Vagina (tissue), 2 donors: ENCODE measurements at regions not wholly inside any gene's neighbourhood (a gene's known extent, or its start where the extent isn't known, plus 50 kb on each side); places are given as distances from the start of the nearest gene placed in this dataset.

Experiments
- DNase-seq, 2 donors: peaks; one replicate each; pipeline ENCODE4 v3.0.0-alpha.2; 2017; ENCODE audit errors: extremely low spot score in 2 of 2
- H3K27ac ChIP-seq: fragments of 200-600 bp; sonication (generic); one replicate; pipeline ENCODE4 v1.5.1; 2019
- H3K27me3 ChIP-seq: fragments of 200-600 bp; sonication (generic); one replicate; pipeline ENCODE4 v1.5.1; 2019
- H3K36me3 ChIP-seq, 2 donors: fragments of 200-600 bp; sonication (generic); one replicate each; pipeline ENCODE4 v1.5.1; 2017 to 2019
- H3K4me1 ChIP-seq: fragments of 200-600 bp; sonication (generic); one replicate; pipeline ENCODE4 v1.5.1; 2019
- H3K4me3 ChIP-seq, 2 donors: fragments of 200-600 bp; sonication (generic); 1 replicate in 1 of 2; 2 replicates in 1 of 2; pipeline ENCODE4 v1.5.1; 2016 to 2019
- H3K9me3 ChIP-seq: fragments of 200-600 bp; sonication (generic); one replicate; pipeline ENCODE4 v1.5.1; 2019
- POLR2A ChIP-seq, 2 donors: fragments of 450-650 bp; IDR thresholded peaks; one replicate each; pipeline ENCODE4 v1.6.1; 2017; ENCODE audit warnings: antibody characterized with exemption in 2 of 2, mild to moderate bottlenecking in 2 of 2, moderate library complexity in 2 of 2
- POLR2AphosphoS5 ChIP-seq, 2 donors: sonication (generic); formaldehyde crosslinking; IDR thresholded peaks; one replicate each; pipeline ENCODE4 v1.9.0; 2017; ENCODE audit warnings: antibody characterized with exemption in 2 of 2, mild to moderate bottlenecking in 2 of 2, low read depth in 1 of 2; ENCODE audit not compliant: insufficient read depth in 1 of 2
- intact Hi-C: fragments of 100-400 bp; cut with DNase I; formaldehyde crosslinking; loops from one replicate; pipeline ENCODE4 v1.15.1; 2023
- TF ChIP-seq, protein P1 (sequence below), 3 experiments: fragments of 450-650 bp in 2 of 3; fragments of 200-600 bp in 1 of 3; sonication (generic) in 1 of 3; IDR thresholded peaks; one replicate each; pipeline ENCODE4 v1.5.1; 2017 to 2019; ENCODE audit warnings: antibody characterized with exemption in 3 of 3, mild to moderate bottlenecking in 2 of 3, moderate library complexity in 2 of 3

DNA sequence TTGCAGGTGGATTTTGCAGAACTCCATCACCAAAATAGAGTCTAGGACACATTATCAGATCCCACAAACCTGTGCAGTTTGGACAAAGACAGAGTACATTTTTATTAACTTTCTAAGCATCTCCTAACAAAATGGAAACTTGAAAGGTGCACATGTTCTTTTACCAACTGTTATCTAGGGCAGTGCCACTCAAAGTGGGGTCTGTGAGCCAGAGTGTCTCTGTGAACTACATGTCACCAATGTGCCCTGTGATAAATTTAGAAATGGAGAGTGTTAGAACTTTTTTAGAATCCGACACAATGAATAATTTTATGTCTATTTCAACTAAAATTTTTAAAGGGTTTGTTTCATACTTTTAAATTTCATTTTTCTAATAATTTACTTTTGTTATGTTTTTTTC is 68.4 kb upstream of the TMC3 start:
- DNase-seq = no peak
- Histone ChIP-seq H3K36me3 (no peaks in the 10 kb centered on the region), H3K27ac (no peak overlapping the region), H3K9me3 (no peaks in the 10 kb centered on the region), H3K4me1 (no peaks in the 10 kb centered on the region), H3K4me3 (no peak overlapping the region), H3K27me3 (no peaks in the 10 kb centered on the region)
- intact Hi-C loops = no loop called here
- TF ChIP-seq, protein P1, sequence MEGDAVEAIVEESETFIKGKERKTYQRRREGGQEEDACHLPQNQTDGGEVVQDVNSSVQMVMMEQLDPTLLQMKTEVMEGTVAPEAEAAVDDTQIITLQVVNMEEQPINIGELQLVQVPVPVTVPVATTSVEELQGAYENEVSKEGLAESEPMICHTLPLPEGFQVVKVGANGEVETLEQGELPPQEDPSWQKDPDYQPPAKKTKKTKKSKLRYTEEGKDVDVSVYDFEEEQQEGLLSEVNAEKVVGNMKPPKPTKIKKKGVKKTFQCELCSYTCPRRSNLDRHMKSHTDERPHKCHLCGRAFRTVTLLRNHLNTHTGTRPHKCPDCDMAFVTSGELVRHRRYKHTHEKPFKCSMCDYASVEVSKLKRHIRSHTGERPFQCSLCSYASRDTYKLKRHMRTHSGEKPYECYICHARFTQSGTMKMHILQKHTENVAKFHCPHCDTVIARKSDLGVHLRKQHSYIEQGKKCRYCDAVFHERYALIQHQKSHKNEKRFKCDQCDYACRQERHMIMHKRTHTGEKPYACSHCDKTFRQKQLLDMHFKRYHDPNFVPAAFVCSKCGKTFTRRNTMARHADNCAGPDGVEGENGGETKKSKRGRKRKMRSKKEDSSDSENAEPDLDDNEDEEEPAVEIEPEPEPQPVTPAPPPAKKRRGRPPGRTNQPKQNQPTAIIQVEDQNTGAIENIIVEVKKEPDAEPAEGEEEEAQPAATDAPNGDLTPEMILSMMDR (IDR thresholded peaks at IDR 0.05) = no peak
- TF ChIP-seq POLR2AphosphoS5 (IDR thresholded peaks at IDR 0.05; ENCODE audit: insufficient read depth in 1 of 2, low read depth in 1 of 2) (no peak), POLR2A (IDR thresholded peaks at IDR 0.05) (no peak)

DNA sequence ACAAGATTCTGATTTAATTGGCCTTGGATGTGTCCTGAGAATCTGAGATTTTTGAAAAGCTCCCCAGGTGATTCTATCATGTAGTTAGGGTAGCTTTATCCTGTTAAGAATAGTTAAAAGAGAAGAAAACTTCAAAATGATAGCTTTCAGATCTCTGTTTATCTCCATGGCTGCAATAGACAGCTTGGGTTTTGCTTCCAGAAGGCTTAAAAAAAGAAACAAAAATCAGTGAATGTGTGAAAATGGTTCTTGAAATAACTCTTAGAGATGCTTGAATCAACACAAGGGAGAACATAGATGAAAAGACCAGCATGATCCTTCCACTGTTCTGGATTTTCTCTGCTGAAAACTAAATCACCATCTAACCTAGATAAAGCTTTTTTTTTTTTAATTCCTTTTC is 60.8 kb upstream of the TMC3 start:
- H3K4me3 ChIP-seq = no peak overlapping the region
- intact Hi-C loops = no loop called here
- no peaks in the 10 kb centered on the region for H3K4me1 ChIP-seq
- H3K36me3 ChIP-seq = no peaks in the 10 kb centered on the region
- H3K27ac ChIP-seq = no peak overlapping the region
- no peaks in the 10 kb centered on the region for H3K27me3 ChIP-seq
- TF ChIP-seq POLR2AphosphoS5 (IDR thresholded peaks at IDR 0.05; ENCODE audit: insufficient read depth in 1 of 2, low read depth in 1 of 2) = no peak
- no peak for TF ChIP-seq POLR2A (IDR thresholded peaks at IDR 0.05)
- TF ChIP-seq, protein P1 (IDR thresholded peaks at IDR 0.05) = no peak
- H3K9me3 ChIP-seq = no peaks in the 10 kb centered on the region
- DNase-seq = no peak

DNA sequence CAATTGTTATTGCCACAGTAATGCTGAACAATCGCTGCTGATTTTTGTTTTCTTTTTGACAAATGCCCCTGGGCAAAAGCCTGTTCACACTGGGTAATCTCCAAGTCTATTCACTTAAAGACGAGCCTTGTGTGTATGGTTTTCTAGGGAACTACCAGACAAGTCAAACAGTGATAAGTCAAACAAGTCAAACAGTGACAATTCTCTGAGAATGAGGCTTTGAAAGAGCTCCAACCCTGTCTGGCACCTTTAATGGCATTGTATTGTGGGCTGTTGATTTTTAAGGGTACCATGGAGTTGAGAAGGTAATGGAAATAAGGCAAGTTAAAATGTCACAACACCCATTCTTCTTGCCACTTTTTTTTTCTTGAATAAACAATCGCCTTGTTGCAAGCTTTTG is 59.4 kb upstream of the TMC3 start:
- Histone ChIP-seq H3K27me3 (no peaks in the 10 kb centered on the region), H3K36me3 (no peaks in the 10 kb centered on the region), H3K27ac (no peak overlapping the region), H3K4me3 (no peak overlapping the region), H3K9me3 (no peaks in the 10 kb centered on the region), H3K4me1 (no peaks in the 10 kb centered on the region)
- TF ChIP-seq POLR2A (IDR thresholded peaks at IDR 0.05) (no peak), POLR2AphosphoS5 (IDR thresholded peaks at IDR 0.05; ENCODE audit: insufficient read depth in 1 of 2, low read depth in 1 of 2) (no peak)
- TF ChIP-seq, protein P1 (IDR thresholded peaks at IDR 0.05) = no peak
- DNase-seq = no peak
- intact Hi-C loops = no loop called here

DNA sequence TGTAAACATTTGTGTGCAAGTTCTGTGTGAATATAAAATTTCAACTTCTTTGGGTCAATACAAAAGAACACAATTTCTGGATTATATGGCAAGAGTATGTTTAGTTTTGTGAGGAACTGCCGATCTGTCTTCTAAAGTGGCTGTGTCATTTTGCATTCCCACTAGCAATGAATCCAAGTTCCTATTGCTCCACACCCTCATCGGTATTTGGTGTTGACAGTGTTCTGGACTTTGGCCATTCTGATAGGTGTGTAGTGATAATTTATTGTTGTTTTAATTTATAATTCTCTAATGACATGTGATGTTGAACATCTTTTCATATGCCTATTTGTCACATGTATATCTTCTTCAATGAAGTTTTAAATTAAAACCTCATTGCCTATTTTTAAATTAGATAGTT is 58.2 kb upstream of the TMC3 start:
- H3K9me3 ChIP-seq = no peaks in the 10 kb centered on the region
- no peak for DNase-seq
- no peaks in the 10 kb centered on the region for H3K36me3 ChIP-seq
- H3K27me3 ChIP-seq = no peaks in the 10 kb centered on the region
- intact Hi-C loops = no loop called here
- no peak overlapping the region for H3K27ac ChIP-seq
- H3K4me1 ChIP-seq = no peaks in the 10 kb centered on the region
- TF ChIP-seq, protein P1 (IDR thresholded peaks at IDR 0.05) = no peak
- TF ChIP-seq POLR2A (IDR thresholded peaks at IDR 0.05) (no peak), POLR2AphosphoS5 (IDR thresholded peaks at IDR 0.05; ENCODE audit: insufficient read depth in 1 of 2, low read depth in 1 of 2) (no peak)
- no peak overlapping the region for H3K4me3 ChIP-seq

DNA sequence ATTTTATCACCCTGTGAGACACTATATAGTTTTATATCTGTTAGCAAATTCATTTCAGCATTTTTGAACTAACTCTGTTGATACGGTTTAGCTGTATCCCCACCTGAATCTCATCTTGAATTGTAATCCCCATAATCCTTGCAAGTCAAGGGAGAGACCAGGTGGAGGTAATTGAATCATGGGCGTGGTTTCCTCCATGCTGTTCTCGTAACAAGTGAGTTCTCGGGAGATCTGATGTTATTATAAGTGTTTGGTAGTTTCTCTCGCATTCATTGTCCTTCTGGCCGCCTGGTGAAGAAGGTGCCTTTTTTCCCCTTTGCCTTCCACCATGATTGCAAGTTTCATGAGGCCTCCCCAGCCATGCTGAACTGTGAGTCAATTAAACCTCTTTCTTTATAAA is 53.2 kb upstream of the TMC3 start:
- no peaks in the 10 kb centered on the region for H3K4me1 ChIP-seq
- no peak overlapping the region for H3K4me3 ChIP-seq
- no peak for DNase-seq
- intact Hi-C loops = no loop called here
- no peak for TF ChIP-seq POLR2AphosphoS5 (IDR thresholded peaks at IDR 0.05; ENCODE audit: insufficient read depth in 1 of 2, low read depth in 1 of 2)
- no peak overlapping the region for H3K27ac ChIP-seq
- no peaks in the 10 kb centered on the region for H3K36me3 ChIP-seq
- H3K27me3 ChIP-seq = no peaks in the 10 kb centered on the region
- no peaks in the 10 kb centered on the region for H3K9me3 ChIP-seq

DNA sequence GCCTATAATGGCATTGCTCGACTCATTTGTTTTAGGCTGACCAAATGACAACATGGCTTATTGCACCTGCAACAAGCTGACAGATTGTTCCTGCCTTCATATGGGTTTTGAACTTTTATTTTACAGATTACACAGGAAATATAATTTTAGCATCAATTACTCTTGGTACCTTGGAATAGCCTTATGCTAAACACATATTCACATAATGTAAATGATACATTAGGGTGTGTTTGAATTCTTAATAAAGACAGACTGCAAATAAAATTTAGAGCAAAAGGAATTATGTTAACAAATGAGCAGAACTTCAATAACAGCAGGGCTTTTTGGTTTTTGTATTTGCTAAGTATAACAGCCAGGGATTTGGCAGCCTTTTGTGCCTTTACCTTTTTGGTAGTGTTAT is 51.9 kb upstream of the TMC3 start:
- H3K27ac ChIP-seq = no peak overlapping the region
- H3K4me1 ChIP-seq = no peaks in the 10 kb centered on the region
- no peak overlapping the region for H3K4me3 ChIP-seq
- H3K36me3 ChIP-seq = no peaks in the 10 kb centered on the region
- no peaks in the 10 kb centered on the region for H3K9me3 ChIP-seq
- H3K27me3 ChIP-seq = no peaks in the 10 kb centered on the region
- no peak for DNase-seq
- intact Hi-C loops = no loop called here
- TF ChIP-seq, protein P1 (IDR thresholded peaks at IDR 0.05) = no peak
- no peak for TF ChIP-seq POLR2A (IDR thresholded peaks at IDR 0.05)
- no peak for TF ChIP-seq POLR2AphosphoS5 (IDR thresholded peaks at IDR 0.05; ENCODE audit: insufficient read depth in 1 of 2, low read depth in 1 of 2)
